Endothelial cell of umbilical vein (primary cell): ENCODE measurements at regions not wholly inside any gene's neighbourhood (a gene's known extent, or its start where the extent isn't known, plus 50 kb on each side); places are given as distances from the start of the nearest gene placed in this dataset.

Experiments used
- BruUV-seq: library from RNA; stranded (reverse); fragments of 400-500 nt; replicated peaks from 2 replicates; lab custom pipeline; 2021; lab: Mats Ljungman, UMichigan
- CTCF ChIA-PET: fragments of 300-600, 350-600 bp; sonication (Branson Sonifier 250); formaldehyde crosslinking; loops from one replicate; lab custom pipeline; 2021; ENCODE audit warnings: antibody characterized with exemption, inconsistent platforms; lab: Charles Lee
- POLR2A ChIA-PET: fragments of 300-600, 350-600 bp; sonication (Branson Sonifier 250); formaldehyde crosslinking; loops from one replicate; lab custom pipeline; 2021; ENCODE audit warnings: antibody characterized with exemption, inconsistent platforms; lab: Charles Lee
- DNase-seq: peaks from one replicate; pipeline ENCODE4 v3.0.0-alpha.2; 2011; ENCODE audit warnings: low read depth, low spot score
- FAIRE-seq: peaks from 2 replicates; lab custom pipeline; 2011; peaks lifted over from hg19 to GRCh38; lab: Jason Lieb, UNC
- H2AFZ ChIP-seq: 2 replicates; pipeline ENCODE4 v1.6.0; 2012; ENCODE audit warnings: low read depth, low read length, control low read depth, inconsistent platforms
- H3K27ac ChIP-seq: 2 replicates; pipeline ENCODE4 v1.5.1; 2011; ENCODE audit warnings: low read depth, mild to moderate bottlenecking, control low read depth, low read length, moderate library complexity; ENCODE audit not compliant: insufficient read depth
- H3K27me3 ChIP-seq, 2 experiments: 2 replicates each; pipeline versions ENCODE4 v1.6.0 to v1.6.1; 2011; ENCODE audit warnings: low read length in 2 of 2, mixed read lengths in 1 of 2; ENCODE audit not compliant: control insufficient read depth in 2 of 2, insufficient read depth in 2 of 2
- H3K36me3 ChIP-seq, 2 experiments: 2 replicates in 1 of 2; 3 replicates in 1 of 2; pipeline ENCODE4 v1.5.1; 2011; ENCODE audit warnings: low read length in 2 of 2, mild to moderate bottlenecking in 1 of 2, moderate library complexity in 1 of 2; ENCODE audit not compliant: control insufficient read depth in 2 of 2, insufficient read depth in 2 of 2; ENCODE audit errors: extremely low read depth in 1 of 2
- H3K4me1 ChIP-seq: 3 replicates; pipeline ENCODE4 v1.5.1; 2011; ENCODE audit warnings: mild to moderate bottlenecking, low read length; ENCODE audit not compliant: control insufficient read depth, insufficient read depth; ENCODE audit errors: extremely low read depth
- H3K4me2 ChIP-seq: 2 replicates; pipeline ENCODE4 v1.6.1; 2011; ENCODE audit warnings: low read length, control low read depth, mixed read lengths; ENCODE audit not compliant: insufficient read depth
- H3K4me3 ChIP-seq, 3 experiments: fragments of 200-600 bp in 1 of 3; sonication (generic), shearing (Covaris generic) in 1 of 3; replicated peaks in 1 of 3; 2 replicates each; pipeline ENCODE4 v1.5.1; 2011 to 2016; ENCODE audit warnings: control low read depth in 3 of 3, low read length in 3 of 3, mild to moderate bottlenecking in 2 of 3, inconsistent platforms in 1 of 3, low read depth in 1 of 3, moderate library complexity in 1 of 3; ENCODE audit not compliant: insufficient read depth in 1 of 3
- H3K79me2 ChIP-seq: 2 replicates; pipeline ENCODE4 v1.6.0; 2012; ENCODE audit warnings: low read length, inconsistent platforms; ENCODE audit not compliant: control insufficient read depth, insufficient read depth
- H3K9ac ChIP-seq: replicated peaks from 2 replicates; pipeline ENCODE3; 2011; ENCODE audit warnings: low read length, control low read depth; ENCODE audit not compliant: insufficient read depth; ENCODE audit errors: extremely low read depth
- H3K9me1 ChIP-seq: replicated peaks from 3 replicates; pipeline ENCODE4 v1.6.0; 2011; ENCODE audit warnings: mild to moderate bottlenecking, low read length; ENCODE audit not compliant: control insufficient read depth, insufficient read depth; ENCODE audit errors: extremely low read depth
- H3K9me3 ChIP-seq: replicated peaks from 2 replicates; pipeline ENCODE4 v1.5.1; 2012; ENCODE audit warnings: low read length, inconsistent platforms; ENCODE audit not compliant: control insufficient read depth, insufficient read depth
- H4K20me1 ChIP-seq: replicated peaks from 2 replicates; pipeline ENCODE3; 2011; ENCODE audit warnings: mild to moderate bottlenecking, low read length; ENCODE audit not compliant: control insufficient read depth, insufficient read depth; ENCODE audit errors: extremely low read depth
- EZH2 ChIP-seq: IDR thresholded peaks from 2 replicates; pipeline ENCODE4 v1.6.1; 2012; ENCODE audit warnings: borderline replicate concordance, low read depth, mild to moderate bottlenecking, moderate library complexity, low read length, inconsistent platforms; ENCODE audit not compliant: severe bottlenecking
- FOS ChIP-seq: IDR thresholded peaks from 2 replicates; pipeline ENCODE4 v1.6.1; 2011; ENCODE audit warnings: mild to moderate bottlenecking, low read length, moderate library complexity, borderline replicate concordance; ENCODE audit not compliant: insufficient read depth
- GATA2 ChIP-seq: IDR thresholded peaks from 2 replicates; pipeline ENCODE4 v1.7.0; 2011; ENCODE audit warnings: low read depth, mild to moderate bottlenecking, moderate library complexity, mixed read lengths, low read length; ENCODE audit not compliant: insufficient read length, insufficient read depth
- JUN ChIP-seq: IDR thresholded peaks from 2 replicates; pipeline ENCODE4 v1.6.1; 2011; ENCODE audit warnings: borderline replicate concordance, low read depth; ENCODE audit not compliant: insufficient read length, insufficient read depth
- MAX ChIP-seq: IDR thresholded peaks from 2 replicates; pipeline ENCODE4 v1.6.1; 2011; ENCODE audit not compliant: insufficient read depth, insufficient read length
- MYC ChIP-seq: IDR thresholded peaks from one replicate; pipeline ENCODE4 v1.6.1; 2011; ENCODE audit warnings: mild to moderate bottlenecking, low read depth, low read length
- POLR2A ChIP-seq: IDR thresholded peaks from 2 replicates; pipeline ENCODE4 v1.6.1; 2012; ENCODE audit warnings: low read depth, mild to moderate bottlenecking, control low read depth, low read length
- POLR2AphosphoS5 ChIP-seq: IDR thresholded peaks from 2 replicates; pipeline ENCODE4 v1.6.1; 2012; ENCODE audit warnings: low read depth, mild to moderate bottlenecking, control low read depth, low read length, moderate library complexity; ENCODE audit not compliant: insufficient read depth
- dilution Hi-C: fragments of 300-500 bp; cut with MboI; formaldehyde crosslinking; loops from one replicate; pipeline ENCODE4 v1.15.0; 2019; ENCODE audit warnings: low sequenced_read_pairs; ENCODE audit not compliant: extremely low pct_ligation_motif_present
- intact Hi-C: fragments of 100-400 bp; cut with micrococcal nuclease; formaldehyde crosslinking; loops from one replicate; pipeline ENCODE4 v1.10.0; 2022
- TF ChIP-seq, protein P1 (sequence below), 2 donors: IDR thresholded peaks; 1 replicate in 1 of 2; 2 replicates in 1 of 2; pipeline ENCODE4 v1.5.1; 2011; ENCODE audit warnings: low read length in 2 of 2, mild to moderate bottlenecking in 2 of 2, moderate library complexity in 2 of 2, control low read depth in 1 of 2, inconsistent platforms in 1 of 2, low read depth in 1 of 2; ENCODE audit not compliant: insufficient read depth in 1 of 2; ENCODE audit errors: extremely low read depth in 1 of 2

- TF ChIP-seq EZH2 (no peak), GATA2 (no peak), POLR2A (no peak), MAX (no peak), FOS (no peak), POLR2AphosphoS5 (no peak), JUN (no peak), MYC (no peak)
- TF ChIP-seq, protein P1, sequence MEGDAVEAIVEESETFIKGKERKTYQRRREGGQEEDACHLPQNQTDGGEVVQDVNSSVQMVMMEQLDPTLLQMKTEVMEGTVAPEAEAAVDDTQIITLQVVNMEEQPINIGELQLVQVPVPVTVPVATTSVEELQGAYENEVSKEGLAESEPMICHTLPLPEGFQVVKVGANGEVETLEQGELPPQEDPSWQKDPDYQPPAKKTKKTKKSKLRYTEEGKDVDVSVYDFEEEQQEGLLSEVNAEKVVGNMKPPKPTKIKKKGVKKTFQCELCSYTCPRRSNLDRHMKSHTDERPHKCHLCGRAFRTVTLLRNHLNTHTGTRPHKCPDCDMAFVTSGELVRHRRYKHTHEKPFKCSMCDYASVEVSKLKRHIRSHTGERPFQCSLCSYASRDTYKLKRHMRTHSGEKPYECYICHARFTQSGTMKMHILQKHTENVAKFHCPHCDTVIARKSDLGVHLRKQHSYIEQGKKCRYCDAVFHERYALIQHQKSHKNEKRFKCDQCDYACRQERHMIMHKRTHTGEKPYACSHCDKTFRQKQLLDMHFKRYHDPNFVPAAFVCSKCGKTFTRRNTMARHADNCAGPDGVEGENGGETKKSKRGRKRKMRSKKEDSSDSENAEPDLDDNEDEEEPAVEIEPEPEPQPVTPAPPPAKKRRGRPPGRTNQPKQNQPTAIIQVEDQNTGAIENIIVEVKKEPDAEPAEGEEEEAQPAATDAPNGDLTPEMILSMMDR (IDR thresholded peaks at IDR 0.05; ENCODE audit: extremely low read depth in 1 of 2, insufficient read depth in 1 of 2, low read depth in 1 of 2, low read length in 2 of 2) = no peak
Observed at GRCh38 chr5:63374085-63374484, 588.2 kb downstream of the HTR1A start.

More at GRCh38 chr5:63374085-63374484, 588.2 kb downstream of the HTR1A start:
- Histone ChIP-seq H3K9me1 (no peaks in the 10 kb centered on the region), H3K4me2 (no peak overlapping the region), H2AFZ (no peak overlapping the region), H3K4me3 (no peak overlapping the region), H3K79me2 (no peaks in the 10 kb centered on the region), H3K4me1 (no peaks in the 10 kb centered on the region), H3K27me3 (no peaks in the 10 kb centered on the region), H4K20me1 (no peaks in the 10 kb centered on the region), H3K27ac (no peak overlapping the region), H3K9me3 (no peaks in the 10 kb centered on the region), H3K9ac (no peak overlapping the region), H3K36me3 (no peaks in the 10 kb centered on the region)
- DNase-seq (no peak), FAIRE-seq (no peak)
- intact Hi-C loops = no loop called here
- no TSS peak for BruUV-seq
- CTCF ChIA-PET = no interaction called here
- POLR2A ChIA-PET = no interaction called here
- dilution Hi-C loops = no loop called here
